Muscle of arm (tissue), 1 donor: ENCODE measurements at regions not wholly inside any gene's neighbourhood (a gene's known extent, or its start where the extent isn't known, plus 50 kb on each side); places are given as distances from the start of the nearest gene placed in this dataset.

ENCODE experiments used
- DNase-seq: peaks from one replicate; pipeline ENCODE4 v3.0.0-alpha.2; 2013

- DNase-seq: no peak
Observed at GRCh38 chr5:105033637-105034400, 1471.2 kb upstream of the NUDT12 start.

- DNase-seq: no peak
Observed at GRCh38 chr5:105032917-105033316, 1470.3 kb upstream of the NUDT12 start.

DNA sequence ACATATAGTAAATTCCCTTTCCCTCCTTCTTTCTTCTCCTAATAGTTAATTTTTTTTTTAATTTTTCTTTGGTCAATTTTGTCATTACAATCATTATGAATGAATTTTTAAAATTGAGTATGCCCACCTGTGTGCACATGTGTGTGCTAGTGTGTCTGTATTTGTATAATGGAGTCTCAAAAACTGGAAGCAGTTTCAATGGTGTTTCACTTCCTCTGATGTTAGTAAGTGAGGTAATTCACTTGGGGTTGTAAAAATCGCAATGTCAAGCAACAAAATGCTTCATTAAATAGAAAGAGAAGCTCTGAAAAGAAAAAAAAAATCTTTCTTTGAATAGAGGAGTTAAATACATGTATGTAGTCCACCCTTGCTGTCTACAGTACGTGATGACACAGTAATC lies 1467.6 kb upstream of the NUDT12 start:
- no peak for DNase-seq

- DNase-seq: no peak
Observed at GRCh38 chr5:105015098-105015497, 1452.5 kb upstream of the NUDT12 start.

GRCh38 chr5:104998572-104998971 lies 1436.0 kb upstream of the NUDT12 start:
- DNase-seq: no peak

DNA sequence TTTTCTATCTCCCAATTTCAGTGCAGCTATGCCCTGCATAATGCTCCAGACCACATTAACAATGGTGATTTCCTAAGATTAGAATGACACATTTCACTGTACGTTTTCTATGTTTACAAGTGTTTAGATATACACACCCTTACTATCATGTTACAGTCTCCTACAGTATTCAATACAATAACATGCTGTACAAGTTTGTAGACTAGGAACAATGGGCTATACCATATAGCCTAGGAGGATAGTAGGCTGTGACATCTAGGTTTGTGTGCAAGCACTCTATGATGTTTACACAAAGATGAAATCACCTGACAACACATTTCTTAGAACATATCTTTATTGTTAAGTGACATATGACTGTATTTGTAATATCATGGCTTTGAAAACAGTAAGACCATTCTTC lies 1435.6 kb upstream of the NUDT12 start:
- DNase-seq: no peak

DNA sequence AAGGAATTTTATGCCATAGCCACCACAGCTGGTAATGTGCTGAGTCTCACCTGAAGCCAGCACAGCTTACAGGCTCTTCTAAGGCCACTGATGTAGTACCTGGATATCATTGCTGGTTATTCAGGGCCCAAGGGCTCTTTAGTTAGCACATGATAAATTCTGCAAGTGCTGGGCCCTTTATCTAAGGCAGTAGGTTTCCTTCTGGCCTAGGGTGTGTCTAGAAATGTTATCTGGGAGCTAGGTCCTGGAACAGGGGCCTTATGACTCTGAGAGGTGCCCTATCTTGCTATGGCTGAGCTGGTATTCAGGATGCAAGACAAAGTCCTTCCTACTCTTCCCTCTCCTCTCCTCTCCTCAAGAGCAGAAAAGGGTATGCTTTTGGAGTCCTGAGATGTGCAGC lies 1424.5 kb upstream of the NUDT12 start:
- no peak for DNase-seq

DNA sequence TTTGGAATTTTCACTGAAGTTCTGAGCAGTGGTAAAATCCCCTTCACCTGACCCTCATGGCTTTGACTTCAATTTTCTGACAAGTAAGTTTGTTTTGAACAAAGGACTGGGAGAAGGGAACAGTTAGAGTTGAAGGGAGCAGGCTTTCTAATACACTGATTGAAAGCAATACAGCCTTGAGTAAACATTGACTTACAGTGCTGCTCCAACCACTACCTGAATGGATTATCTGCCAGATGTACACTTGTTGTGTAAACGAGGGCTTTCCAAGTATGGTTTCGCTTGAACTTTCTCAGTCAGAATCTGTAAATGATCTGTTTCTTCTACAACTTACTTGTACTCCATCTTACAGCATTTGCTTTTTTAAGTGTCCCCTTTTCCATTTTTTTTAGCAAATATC lies 1414.9 kb upstream of the NUDT12 start:
- DNase-seq: no peak

DNA sequence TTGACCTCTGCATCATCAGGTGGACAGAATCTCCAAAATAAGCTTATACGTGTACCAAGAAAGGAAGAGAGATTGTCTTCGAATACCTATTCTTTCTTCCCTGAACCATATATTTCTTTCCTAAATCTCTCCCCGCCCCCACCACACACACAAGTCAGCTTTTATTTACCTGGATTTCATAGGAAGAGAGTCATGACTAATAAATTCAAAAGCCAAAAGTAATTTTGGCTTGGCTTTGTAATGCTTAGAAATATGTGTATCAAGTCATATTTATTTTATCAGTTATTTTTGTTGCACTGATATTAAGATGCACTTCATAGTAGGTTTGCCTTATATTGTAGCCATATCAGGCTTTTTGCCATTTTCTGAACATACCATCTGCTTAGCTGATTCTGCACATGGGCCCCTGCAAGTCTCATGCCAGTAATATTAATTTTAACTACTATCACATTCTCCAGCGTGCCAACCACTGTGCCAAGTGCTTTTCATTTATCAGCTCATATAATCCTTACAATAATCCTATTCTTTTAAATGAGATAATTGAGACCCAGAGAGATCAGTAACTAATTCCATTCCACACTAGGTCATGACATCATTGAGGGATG lies 1405.3 kb upstream of the NUDT12 start:
- DNase-seq: no peak

GRCh38 chr5:104965006-104965405 lies 1402.4 kb upstream of the NUDT12 start:
- peak; percentile 15 for DNase-seq

- no peak for DNase-seq
Observed at GRCh38 chr5:104955479-104955878, 1392.9 kb upstream of the NUDT12 start.

- no peak for DNase-seq
Observed at GRCh38 chr5:104952876-104953275, 1390.3 kb upstream of the NUDT12 start.

DNA sequence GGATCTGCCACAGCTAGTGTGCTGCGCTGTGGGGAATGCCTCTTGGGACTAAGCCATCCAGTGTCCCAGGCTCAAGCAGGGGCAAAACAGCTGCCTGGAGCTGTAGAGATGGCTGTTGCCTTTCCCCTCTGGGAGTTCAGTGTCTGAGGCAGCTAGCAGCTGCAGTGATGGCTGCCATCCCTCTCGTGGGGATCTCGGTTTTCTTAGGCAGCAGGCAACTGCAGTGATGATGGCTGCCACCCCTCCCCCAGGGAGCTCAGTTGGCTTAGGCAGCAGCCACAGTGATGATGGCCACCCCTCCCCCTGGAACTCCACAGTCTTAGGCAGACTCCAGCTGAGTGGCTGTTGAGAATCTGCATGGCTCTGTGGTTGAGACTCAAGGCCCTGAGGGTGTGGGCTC lies 1389.2 kb upstream of the NUDT12 start:
- no peak for DNase-seq

DNA sequence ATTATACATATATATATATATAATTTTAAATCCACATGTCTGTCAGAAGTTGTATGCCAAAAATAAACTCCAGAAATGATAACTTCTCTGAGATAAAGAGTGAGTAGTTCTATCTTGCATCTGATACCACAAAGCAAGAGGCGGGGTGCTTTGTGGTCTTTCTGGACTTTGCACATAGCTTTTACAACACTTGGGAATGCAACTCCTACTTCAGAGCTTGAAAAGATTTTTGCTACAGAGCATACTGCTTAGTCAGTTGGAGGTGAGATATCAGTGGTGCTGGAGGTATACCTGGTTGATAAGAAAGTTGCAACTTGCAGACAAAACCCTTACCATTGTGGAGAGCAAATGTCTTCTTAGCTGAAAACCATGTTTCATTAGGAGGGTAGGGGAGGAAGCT lies 1384.5 kb upstream of the NUDT12 start:
- no peak for DNase-seq

DNA sequence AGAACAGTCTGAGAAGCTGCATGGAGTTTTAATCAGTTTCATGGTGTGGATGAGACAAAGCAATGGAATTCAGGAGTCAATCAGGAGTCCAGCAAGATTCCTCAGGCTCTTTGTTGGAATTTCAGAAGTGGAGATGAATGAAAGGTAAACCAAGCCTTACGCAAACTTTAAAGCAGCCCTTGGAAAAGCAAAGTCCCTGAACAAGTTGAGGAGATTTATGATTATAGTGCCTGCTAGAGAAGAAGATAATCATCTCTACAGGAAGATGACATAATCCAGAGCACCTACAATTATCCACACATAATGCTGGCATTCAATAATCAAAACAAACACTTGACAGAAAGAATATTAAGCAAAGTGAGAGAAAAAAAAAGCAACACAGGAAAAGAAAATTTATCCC lies 1380.1 kb upstream of the NUDT12 start:
- DNase-seq: no peak

DNA sequence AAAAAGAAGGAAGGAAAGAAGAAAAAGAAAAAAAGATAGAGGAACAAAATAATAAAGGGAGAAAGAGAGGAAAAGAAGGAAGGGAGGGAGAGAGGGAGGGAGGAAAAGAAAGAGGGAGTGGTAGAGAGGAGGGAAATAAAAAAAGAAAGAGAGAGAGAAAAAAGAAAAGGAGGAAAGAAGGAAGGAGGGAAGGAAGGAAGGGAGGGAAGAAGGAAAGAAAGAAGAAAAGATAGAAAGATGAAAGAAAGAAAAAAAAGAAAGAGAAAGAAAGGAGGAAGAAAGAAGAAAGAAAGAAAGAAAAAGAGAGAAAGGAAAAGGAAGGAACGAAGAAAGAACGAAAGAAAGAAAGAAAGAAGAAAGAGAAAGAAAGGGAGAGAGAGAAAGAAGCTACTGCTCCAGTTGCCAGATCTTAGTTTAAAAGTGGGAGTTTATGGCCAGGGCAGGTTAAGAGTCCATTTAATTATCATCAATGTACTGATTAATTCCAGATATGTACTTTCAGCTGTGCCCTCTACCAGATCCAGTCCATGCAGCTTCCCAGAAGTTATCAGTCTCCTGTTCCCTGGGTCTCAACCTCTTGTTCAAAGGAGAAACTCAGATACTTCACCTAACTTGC lies 1378.5 kb upstream of the NUDT12 start:
- no peak for DNase-seq

- no peak for DNase-seq
Observed at GRCh38 chr5:104937598-104937997, 1375.0 kb upstream of the NUDT12 start.

DNA sequence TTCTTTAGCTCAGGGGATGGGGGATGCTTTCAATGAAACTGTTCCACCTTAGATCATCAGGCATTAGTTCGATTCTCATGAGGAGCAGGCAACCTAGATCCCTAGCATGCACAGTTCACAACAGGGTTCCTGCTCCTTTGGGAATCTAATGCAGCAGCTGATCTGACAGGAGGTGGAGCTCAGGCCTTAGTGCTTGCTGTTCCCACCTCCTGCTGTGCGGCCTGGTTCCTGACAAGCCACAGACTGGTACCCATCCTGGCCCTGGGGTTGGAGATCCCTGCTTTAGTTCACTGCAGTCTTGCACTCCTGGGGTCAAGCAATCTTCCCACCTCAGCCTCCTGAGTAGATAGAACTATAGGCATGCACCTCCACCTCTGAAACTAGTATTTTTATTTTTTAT lies 1369.8 kb upstream of the NUDT12 start:
- no peak for DNase-seq

DNA sequence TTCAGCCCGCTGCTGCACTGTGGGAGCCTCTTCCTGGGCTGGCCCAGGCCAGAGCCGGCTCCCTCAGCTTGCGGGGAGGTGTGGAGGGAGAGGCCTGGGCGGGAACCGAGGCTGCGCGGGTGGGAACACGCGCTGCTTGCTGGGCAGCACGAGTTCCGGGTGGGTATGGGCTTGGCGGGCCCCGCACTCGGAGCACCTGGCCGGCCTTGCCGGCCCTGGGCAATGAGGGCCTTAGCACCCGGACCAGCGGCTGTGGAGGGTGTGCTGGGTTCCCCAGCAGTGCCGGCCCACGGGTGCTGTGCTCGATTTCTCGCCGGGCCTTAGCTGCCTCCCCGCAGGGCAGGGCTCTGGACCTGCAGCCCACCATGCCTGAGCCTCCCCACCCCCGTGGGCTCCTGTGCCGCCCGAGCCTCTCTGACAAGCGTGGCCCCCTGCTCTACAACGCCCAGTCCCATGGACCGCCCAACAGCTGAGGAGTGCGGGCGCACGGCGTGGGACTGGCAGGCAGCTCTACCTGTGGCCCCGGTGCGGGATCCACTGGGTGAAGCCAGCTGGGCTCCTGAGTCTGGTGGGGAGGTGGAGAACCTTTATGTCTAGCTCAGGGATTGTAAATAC lies 1366.4 kb upstream of the NUDT12 start:
- DNase-seq: no peak

GRCh38 chr5:104915226-104915625 lies 1352.6 kb upstream of the NUDT12 start:
- DNase-seq: no peak

DNA sequence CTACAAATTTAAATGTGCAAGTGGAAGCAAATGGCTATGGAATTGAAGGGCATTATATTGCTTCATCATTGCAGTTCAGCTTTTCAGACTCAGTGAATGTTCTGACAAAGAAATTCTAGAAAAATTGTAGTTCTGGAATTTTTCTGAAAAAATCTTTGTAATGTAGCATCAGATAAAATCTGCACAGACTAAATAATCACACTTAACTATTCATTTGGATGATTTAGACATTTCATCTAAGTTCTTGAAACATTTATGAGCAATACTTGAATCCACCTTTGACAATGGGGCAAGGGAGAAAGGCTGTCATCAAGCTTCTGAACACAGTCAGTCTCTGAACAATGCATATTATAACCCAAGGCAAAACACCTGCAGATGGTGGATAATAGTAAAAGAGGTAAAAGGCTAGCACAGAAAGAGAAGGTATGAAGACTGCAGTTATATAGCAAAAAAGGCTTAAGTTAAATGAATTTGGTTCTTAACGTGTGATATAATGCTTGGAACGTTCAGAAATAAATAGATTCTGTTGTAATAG lies 1352.0 kb upstream of the NUDT12 start:
- no peak for DNase-seq

- DNase-seq: no peak
Observed at GRCh38 chr5:104913841-104914281, 1351.3 kb upstream of the NUDT12 start.

DNA sequence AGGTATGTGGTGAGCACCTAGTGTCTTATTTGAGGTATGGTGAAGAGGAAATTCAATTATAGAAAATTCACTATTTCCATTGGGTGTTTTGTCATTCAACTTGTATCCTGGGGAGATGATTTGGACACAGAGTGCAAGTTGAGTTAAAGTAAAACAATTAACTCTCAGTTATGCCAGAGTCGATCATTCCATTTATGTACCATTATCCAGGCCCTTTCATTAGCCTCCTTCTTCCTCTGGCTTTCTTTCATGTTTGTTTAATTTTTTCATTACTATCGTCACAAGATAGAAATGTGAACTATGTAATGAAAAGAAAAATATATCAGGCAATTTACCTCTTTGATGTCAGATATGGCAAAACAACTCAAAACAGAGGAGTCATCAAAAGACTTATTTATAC lies 1347.2 kb upstream of the NUDT12 start:
- DNase-seq: no peak
